ENCODE measurements at regions not wholly inside any gene's neighbourhood (a gene's known extent, or its start where the extent isn't known, plus 50 kb on each side); places are given as distances from the start of the nearest gene placed in this dataset. TPM values are rescaled to one million over a fixed set of nuclear protein-coding genes. Genes with fewer than 3 reads are reported as not detected.
"Not testable (repeated sequence)": the region's sequence is repeated elsewhere in the genome, so short reads cannot be mapped to it uniquely, and the experiment has no call there.

- Histone ChIP-seq H3K9ac (ENCODE audit: insufficient read depth in 1 of 2, low read length in 2 of 2) (no peak overlapping the region), H3K4me3 (no peak overlapping the region), H3K27me3 (ENCODE audit: control insufficient read depth in 3 of 3, insufficient read depth in 3 of 3, low read length in 2 of 3) (no peaks in the 10 kb centered on the region), H3K27ac (ENCODE audit: low read depth in 1 of 2, low read length in 1 of 2) (no peak overlapping the region), H3K9me3 (ENCODE audit: control insufficient read depth in 4 of 4, insufficient read depth in 3 of 4, low read length in 3 of 4) (peaks cover 0 to 11% (median 5%) of the 10 kb centered on the region in 4 donors), H3K36me3 (ENCODE audit: control insufficient read depth in 4 of 4, insufficient read depth in 4 of 4, low read length in 4 of 4) (no peaks in the 10 kb centered on the region), H3K4me1 (ENCODE audit: control insufficient read depth in 5 of 5, insufficient read depth in 5 of 5, low read length in 5 of 5) (no peaks in the 10 kb centered on the region)
- 88 to 90% methylated on average over 5 of the region's 5 CpGs for WGBS, 2 donors
- DNase-seq: no peak
- no peak for ATAC-seq (ENCODE audit: insufficient read depth, low FRiP score)
- no peak for TF ChIP-seq CTCF (IDR thresholded peaks at IDR 0.05; ENCODE audit: control extremely low read depth, extremely low read depth)
These were observed 62.4 kb upstream of the CDK6 start for GRCh38 chr7:92898798-92899197.

- H3K4me3 ChIP-seq; H3K27ac ChIP-seq (ENCODE audit: low read depth in 1 of 2, low read length in 1 of 2); H3K9ac ChIP-seq (ENCODE audit: insufficient read depth in 1 of 2, low read length in 2 of 2); ATAC-seq (ENCODE audit: insufficient read depth, low FRiP score); H3K27me3 ChIP-seq (ENCODE audit: control insufficient read depth in 3 of 3, insufficient read depth in 3 of 3, low read length in 2 of 3); H3K36me3 ChIP-seq (ENCODE audit: control insufficient read depth in 4 of 4, insufficient read depth in 4 of 4, low read length in 4 of 4); DNase-seq; H3K4me1 ChIP-seq (ENCODE audit: control insufficient read depth in 5 of 5, insufficient read depth in 5 of 5, low read length in 5 of 5): not testable (repeated sequence)
- peaks cover 0 to 11% (median 3%) of the 10 kb centered on the region in 4 donors for H3K9me3 ChIP-seq (ENCODE audit: control insufficient read depth in 4 of 4, insufficient read depth in 3 of 4, low read length in 3 of 4)
- 87 to 96% methylated on average over 2 of the region's 2 CpGs for WGBS, 2 donors
These were observed 58.5 kb upstream of the CDK6 start for GRCh38 chr7:92894857-92895256.

- no peak overlapping the region for H3K4me3 ChIP-seq
- H3K27ac ChIP-seq (ENCODE audit: low read depth in 1 of 2, low read length in 1 of 2): no peak overlapping the region
- DNase-seq (no peak), ATAC-seq (ENCODE audit: insufficient read depth, low FRiP score) (no peak)
- no peaks in the 10 kb centered on the region for H3K36me3 ChIP-seq (ENCODE audit: control insufficient read depth in 4 of 4, insufficient read depth in 4 of 4, low read length in 4 of 4)
- peaks cover 0 to 4% (median 2%) of the 10 kb centered on the region in 4 donors for H3K9me3 ChIP-seq (ENCODE audit: control insufficient read depth in 4 of 4, insufficient read depth in 3 of 4, low read length in 3 of 4)
- no peaks in the 10 kb centered on the region for H3K4me1 ChIP-seq (ENCODE audit: control insufficient read depth in 5 of 5, insufficient read depth in 5 of 5, low read length in 5 of 5)
- H3K9ac ChIP-seq (ENCODE audit: insufficient read depth in 1 of 2, low read length in 2 of 2): no peak overlapping the region
- 95 to 96% methylated on average over 3 of the region's 3 CpGs for WGBS, 2 donors
- no peak for TF ChIP-seq CTCF (IDR thresholded peaks at IDR 0.05; ENCODE audit: control extremely low read depth, extremely low read depth)
- H3K27me3 ChIP-seq (ENCODE audit: control insufficient read depth in 3 of 3, insufficient read depth in 3 of 3, low read length in 2 of 3): no peaks in the 10 kb centered on the region
These were observed 52.7 kb upstream of the CDK6 start for GRCh38 chr7:92889081-92889480.

Small RNA genes lying in the stretch of these regions (small RNA-seq; reads per million reads assigned to genes)
- gene RN7SL7P (ENCODE audit: low replicate concordance): not detected
